IMR-90 (cell line): ENCODE measurements at regions not wholly inside any gene's neighbourhood (a gene's known extent, or its start where the extent isn't known, plus 50 kb on each side); places are given as distances from the start of the nearest gene placed in this dataset.

Experiments used
- ATAC-seq: fragments of 200-7000 bp; cut with Tn5 transposase; 2 replicates; pipeline ENCODE4 v1.9.1; 2020; ENCODE audit warnings: low read depth, mild to moderate bottlenecking, moderate library complexity
- BruUV-seq: library from RNA; stranded (reverse); fragments of 400-500 nt; replicated peaks from 2 replicates; lab custom pipeline; 2021; lab: Mats Ljungman, UMichigan
- CTCF ChIA-PET: fragments of 300-600 bp; formaldehyde crosslinking; extraction: SDS; loops from one replicate; lab custom pipeline; 2021; ENCODE audit warnings: antibody characterized with exemption; lab: Yijun Ruan, JAX
- POLR2A ChIA-PET: fragments of 300-600 bp; sonication (Branson Sonifier 250); formaldehyde crosslinking; loops from one replicate; lab custom pipeline; 2022; ENCODE audit warnings: antibody characterized with exemption; ENCODE audit not compliant: unreplicated experiment; lab: Charles Lee
- DNase-seq: peaks from one replicate; pipeline ENCODE4 v3.0.0; 2013
- H2AFZ ChIP-seq: replicated peaks from 2 replicates; pipeline ENCODE3; 2013; ENCODE audit warnings: low read length, mild to moderate bottlenecking; ENCODE audit not compliant: poor library complexity
- H2AK5ac ChIP-seq: 2 replicates; pipeline ENCODE4 v1.6.1; 2013; ENCODE audit warnings: low read depth, low read length, inconsistent platforms
- H2AK9ac ChIP-seq: replicated peaks from 2 replicates; pipeline ENCODE3; 2013; ENCODE audit warnings: mild to moderate bottlenecking, low read depth, low read length, moderate library complexity; ENCODE audit not compliant: poor library complexity
- H2BK120ac ChIP-seq: 2 replicates; pipeline ENCODE4 v1.6.1; 2013; ENCODE audit warnings: low read depth, low read length, inconsistent platforms
- H2BK15ac ChIP-seq: 3 replicates; pipeline ENCODE4 v1.6.1; 2013; ENCODE audit warnings: low read depth, low read length, inconsistent platforms
- H2BK20ac ChIP-seq: 2 replicates; pipeline ENCODE4 v1.6.1; 2013; ENCODE audit warnings: low read depth, mild to moderate bottlenecking, inconsistent platforms, low read length, moderate library complexity
- H2BK5ac ChIP-seq: 2 replicates; pipeline ENCODE4 v1.6.1; 2013; ENCODE audit warnings: mild to moderate bottlenecking, low read depth, low read length, inconsistent platforms; ENCODE audit not compliant: poor library complexity, severe bottlenecking
- H3K14ac ChIP-seq: replicated peaks from 2 replicates; pipeline ENCODE4 v1.6.1; 2013; ENCODE audit warnings: low read depth, low read length, inconsistent platforms
- H3K18ac ChIP-seq: 2 replicates; pipeline ENCODE4 v1.6.1; 2013; ENCODE audit warnings: low read depth, low read length, control low read depth
- H3K23ac ChIP-seq: 2 replicates; pipeline ENCODE4 v1.6.1; 2013; ENCODE audit warnings: low read depth, low read length, inconsistent platforms
- H3K27ac ChIP-seq: 2 replicates; pipeline ENCODE4 v1.5.1; 2013; ENCODE audit warnings: mild to moderate bottlenecking, control low read depth, low read length; ENCODE audit not compliant: insufficient read depth
- H3K27me3 ChIP-seq: 2 replicates; pipeline ENCODE4 v1.6.1; 2013; ENCODE audit warnings: low read length; ENCODE audit not compliant: control insufficient read depth, insufficient read depth
- H3K36me3 ChIP-seq: 2 replicates; pipeline ENCODE4 v1.6.1; 2013; ENCODE audit warnings: low read length, mixed read lengths; ENCODE audit not compliant: control insufficient read depth, insufficient read depth
- H3K4ac ChIP-seq: 2 replicates; pipeline ENCODE4 v1.6.1; 2013; ENCODE audit warnings: low read depth, low read length, inconsistent platforms
- H3K4me1 ChIP-seq: 2 replicates; pipeline ENCODE4 v1.6.1; 2013; ENCODE audit warnings: low read length, mixed read lengths; ENCODE audit not compliant: control insufficient read depth, insufficient read depth
- H3K4me2 ChIP-seq: 2 replicates; pipeline ENCODE4 v1.6.1; 2013; ENCODE audit warnings: low read depth, mild to moderate bottlenecking, control low read depth, low read length, moderate library complexity
- H3K4me3 ChIP-seq: 2 replicates; pipeline ENCODE4 v1.5.1; 2013; ENCODE audit warnings: low read depth, mild to moderate bottlenecking, control low read depth, low read length, moderate library complexity; ENCODE audit not compliant: insufficient read depth
- H3K56ac ChIP-seq: 2 replicates; pipeline ENCODE4 v1.6.1; 2013; ENCODE audit warnings: low read length, inconsistent platforms; ENCODE audit not compliant: insufficient read depth; ENCODE audit errors: extremely low read depth
- H3K79me1 ChIP-seq, 2 experiments: 2 replicates each; pipeline ENCODE4 v1.6.1; 2013; ENCODE audit warnings: low read length in 2 of 2, inconsistent platforms in 1 of 2, low read depth in 1 of 2
- H3K9ac ChIP-seq: 2 replicates; pipeline ENCODE4 v1.6.1; 2013; ENCODE audit warnings: low read depth, low read length, control low read depth
- H3K9me1 ChIP-seq: 2 replicates; pipeline ENCODE4 v1.6.1; 2013; ENCODE audit warnings: low read length, inconsistent platforms; ENCODE audit not compliant: insufficient read depth
- H3K9me3 ChIP-seq: 2 replicates; pipeline ENCODE4 v1.6.1; 2013; ENCODE audit warnings: low read length; ENCODE audit not compliant: control insufficient read depth, insufficient read depth
- H4K20me1 ChIP-seq: 2 replicates; pipeline ENCODE4 v1.6.1; 2013; ENCODE audit warnings: low read length, inconsistent platforms; ENCODE audit not compliant: insufficient read depth
- H4K5ac ChIP-seq: 2 replicates; pipeline ENCODE4 v1.6.1; 2013; ENCODE audit warnings: mild to moderate bottlenecking, low read depth, low read length, control low read depth
- H4K8ac ChIP-seq, 2 experiments: 2 replicates each; pipeline ENCODE4 v1.6.1; 2013; ENCODE audit warnings: low read depth in 2 of 2, low read length in 2 of 2, control low read depth in 1 of 2, inconsistent platforms in 1 of 2
- H4K91ac ChIP-seq: 2 replicates; pipeline ENCODE4 v1.6.1; 2013; ENCODE audit warnings: low read depth, low read length, inconsistent platforms; ENCODE audit not compliant: insufficient read depth
- BHLHE40 ChIP-seq: fragments of 150-350 bp; IDR thresholded peaks from 2 replicates; pipeline ENCODE4 v1.6.1; 2016; ENCODE audit warnings: mild to moderate bottlenecking, low read depth, low read length
- CHD1 ChIP-seq: IDR thresholded peaks from 2 replicates; pipeline ENCODE4 v1.6.1; 2012; ENCODE audit warnings: low read depth, low read length, improper control_type of control experiment
- RAD21 ChIP-seq: IDR thresholded peaks from 2 replicates; pipeline ENCODE4 v1.6.1; 2012; ENCODE audit warnings: low read length, improper control_type of control experiment
- RCOR1 ChIP-seq: IDR thresholded peaks from 2 replicates; pipeline ENCODE4 v1.6.1; 2012; ENCODE audit warnings: mild to moderate bottlenecking, low read length, improper control_type of control experiment; ENCODE audit not compliant: insufficient replicate concordance
- RFX5 ChIP-seq: IDR thresholded peaks from 2 replicates; pipeline ENCODE4 v1.8.0; 2012; ENCODE audit warnings: low read depth, mild to moderate bottlenecking, low read length, moderate library complexity
- USF2 ChIP-seq: fragments of 150-350 bp; IDR thresholded peaks from 2 replicates; pipeline ENCODE4 v1.6.1; 2017; ENCODE audit warnings: mild to moderate bottlenecking, antibody characterized with exemption, low read length, low read depth
- WGBS, 2 experiments: methylation state at CpG; one replicate each; pipeline versions ENCODE4 v1.1.5 to v1.1.7; 2013; ENCODE audit warnings: missing lambda C conversion rate in 2 of 2; ENCODE audit not compliant: insufficient read length in 1 of 2; ENCODE audit errors: extremely low coverage in 2 of 2; 5-methylcytosine and 5-hydroxymethylcytosine counted together
- dilution Hi-C: fragments of 300-500 bp; cut with HindIII; formaldehyde crosslinking; loops from one replicate; pipeline ENCODE4 v1.14.3; 2018; ENCODE audit warnings: low sequenced_read_pairs; ENCODE audit not compliant: unreplicated experiment
- in situ Hi-C: fragments of 300-500 bp; cut with MboI; formaldehyde crosslinking; loops from 3 replicates; pipeline ENCODE4 v1.14.3; 2019; ENCODE audit warnings: low sequenced_read_pairs, inconsistent platforms, mixed read lengths
- intact Hi-C: fragments of 100-400 bp; cut with micrococcal nuclease; formaldehyde crosslinking; loops from 2 replicates; pipeline ENCODE4 v1.10.0; 2022
- TF ChIP-seq, protein P1 (sequence below): fragments of 150-350 bp; IDR thresholded peaks from 2 replicates; pipeline ENCODE4 v1.6.1; 2016; ENCODE audit warnings: low read depth, mild to moderate bottlenecking, low read length, moderate library complexity, borderline replicate concordance

DNA sequence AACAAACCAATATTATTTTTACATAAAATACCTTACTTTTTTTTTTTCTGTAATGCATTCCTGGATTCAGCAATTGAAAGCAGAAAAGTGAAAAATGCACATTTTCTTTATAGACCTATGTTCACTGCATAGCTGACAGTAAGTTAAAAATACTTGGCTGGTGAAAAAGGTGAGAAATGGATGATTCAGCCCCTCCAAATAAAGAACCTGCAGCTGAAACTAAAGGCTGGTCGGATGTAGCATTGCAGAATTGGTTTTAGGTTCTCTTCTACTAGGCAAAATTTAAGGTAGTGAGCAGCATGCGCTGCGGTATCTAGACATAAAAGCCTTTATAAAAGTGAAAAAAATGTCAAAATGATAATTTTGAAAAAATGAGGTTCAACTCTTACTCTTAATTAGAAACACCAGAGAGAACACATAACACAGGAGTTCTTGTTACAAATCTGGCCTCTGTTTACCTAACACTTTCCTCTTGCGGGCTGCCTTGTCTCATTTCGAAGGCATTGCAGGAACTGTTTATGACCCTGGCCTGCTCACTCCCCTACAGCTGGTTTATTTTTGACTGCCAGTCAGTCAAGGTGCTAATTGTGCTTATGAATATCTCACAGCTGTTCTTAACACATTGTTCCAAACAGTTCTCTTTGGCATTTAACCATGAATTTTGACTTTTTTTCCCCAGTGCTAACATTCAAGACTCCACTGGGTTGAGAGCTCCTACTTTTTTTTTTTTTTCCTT, 455.4 kb upstream of the TBL1XR1 start:
- Histone ChIP-seq H4K91ac (no peak overlapping the region), H3K56ac (no peak overlapping the region), H3K9me3 (no peaks in the 10 kb centered on the region), H2AFZ (no peak overlapping the region), H3K4me1 (peaks cover 3% of the 10 kb centered on the region; the same call in 1 of the 2 replicates), H3K36me3 (no peaks in the 10 kb centered on the region), H3K9ac (no peak overlapping the region), H3K9me1 (0 out of 2 replicates have a peak, but pooled peaks cover 2% of the 10 kb centered on the region), H2AK9ac (no peak overlapping the region), H2BK15ac (no peak overlapping the region), H3K4me2 (no peak overlapping the region), H4K5ac (no peak overlapping the region), H2BK120ac (no peak overlapping the region), H3K27ac (no peak overlapping the region), H4K20me1 (no peaks in the 10 kb centered on the region), H3K4me3 (no peak overlapping the region), H3K4ac (peak overlapping the region; percentile 69; the same call in 1 of the 2 replicates), H3K79me1 (no peaks in the 10 kb centered on the region), H2AK5ac (no peak overlapping the region), H3K27me3 (no peaks in the 10 kb centered on the region), H2BK20ac (no peak overlapping the region), H4K8ac (no peak overlapping the region), H2BK5ac (no peak overlapping the region), H3K23ac (no peak overlapping the region), H3K18ac (peak overlapping the region; percentile 44; the same call in 1 of the 2 replicates), H3K14ac (no peak overlapping the region)
- BruUV-seq = no TSS peak
- ChIA-PET CTCF (interaction anchor here (0.6 kb wide), 1 partner anchor 742 kb away, joined by 4 read pairs; no protein-coding TSS in a partner anchor), POLR2A (no interaction called here)
- TF ChIP-seq RAD21 (no peak), USF2 (no peak), CHD1 (no peak), RCOR1 (no peak), RFX5 (no peak), BHLHE40 (no peak)
- TF ChIP-seq, protein P1, sequence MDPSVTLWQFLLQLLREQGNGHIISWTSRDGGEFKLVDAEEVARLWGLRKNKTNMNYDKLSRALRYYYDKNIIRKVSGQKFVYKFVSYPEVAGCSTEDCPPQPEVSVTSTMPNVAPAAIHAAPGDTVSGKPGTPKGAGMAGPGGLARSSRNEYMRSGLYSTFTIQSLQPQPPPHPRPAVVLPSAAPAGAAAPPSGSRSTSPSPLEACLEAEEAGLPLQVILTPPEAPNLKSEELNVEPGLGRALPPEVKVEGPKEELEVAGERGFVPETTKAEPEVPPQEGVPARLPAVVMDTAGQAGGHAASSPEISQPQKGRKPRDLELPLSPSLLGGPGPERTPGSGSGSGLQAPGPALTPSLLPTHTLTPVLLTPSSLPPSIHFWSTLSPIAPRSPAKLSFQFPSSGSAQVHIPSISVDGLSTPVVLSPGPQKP = no peak
- intact Hi-C loops = no loop called here
- in situ Hi-C loops = no loop called here
- no CpG with 5 or more reads among the region's 5 CpGs for WGBS, 2 experiments
- ATAC-seq (peak; percentile 46), DNase-seq (no peak)
- dilution Hi-C loops = no loop called here
